Vagina (tissue), 2 donors: ENCODE measurements at regions not wholly inside any gene's neighbourhood (a gene's known extent, or its start where the extent isn't known, plus 50 kb on each side); places are given as distances from the start of the nearest gene placed in this dataset.

Experiments
- DNase-seq, 2 donors: peaks; one replicate each; pipeline ENCODE4 v3.0.0-alpha.2; 2017; ENCODE audit errors: extremely low spot score in 2 of 2
- H3K27ac ChIP-seq: fragments of 200-600 bp; sonication (generic); one replicate; pipeline ENCODE4 v1.5.1; 2019
- H3K27me3 ChIP-seq: fragments of 200-600 bp; sonication (generic); one replicate; pipeline ENCODE4 v1.5.1; 2019
- H3K36me3 ChIP-seq, 2 donors: fragments of 200-600 bp; sonication (generic); one replicate each; pipeline ENCODE4 v1.5.1; 2017 to 2019
- H3K4me1 ChIP-seq: fragments of 200-600 bp; sonication (generic); one replicate; pipeline ENCODE4 v1.5.1; 2019
- H3K4me3 ChIP-seq, 2 donors: fragments of 200-600 bp; sonication (generic); 1 replicate in 1 of 2; 2 replicates in 1 of 2; pipeline ENCODE4 v1.5.1; 2016 to 2019
- H3K9me3 ChIP-seq: fragments of 200-600 bp; sonication (generic); one replicate; pipeline ENCODE4 v1.5.1; 2019
- CTCF ChIP-seq, 3 experiments: fragments of 450-650 bp in 2 of 3; fragments of 200-600 bp in 1 of 3; sonication (generic) in 1 of 3; IDR thresholded peaks; one replicate each; pipeline ENCODE4 v1.5.1; 2017 to 2019; ENCODE audit warnings: antibody characterized with exemption in 3 of 3, mild to moderate bottlenecking in 2 of 3, moderate library complexity in 2 of 3
- POLR2A ChIP-seq, 2 donors: fragments of 450-650 bp; IDR thresholded peaks; one replicate each; pipeline ENCODE4 v1.6.1; 2017; ENCODE audit warnings: antibody characterized with exemption in 2 of 2, mild to moderate bottlenecking in 2 of 2, moderate library complexity in 2 of 2
- POLR2AphosphoS5 ChIP-seq, 2 donors: sonication (generic); formaldehyde crosslinking; IDR thresholded peaks; one replicate each; pipeline ENCODE4 v1.9.0; 2017; ENCODE audit warnings: antibody characterized with exemption in 2 of 2, mild to moderate bottlenecking in 2 of 2, low read depth in 1 of 2; ENCODE audit not compliant: insufficient read depth in 1 of 2
- intact Hi-C: fragments of 100-400 bp; cut with DNase I; formaldehyde crosslinking; loops from one replicate; pipeline ENCODE4 v1.15.1; 2023

DNA sequence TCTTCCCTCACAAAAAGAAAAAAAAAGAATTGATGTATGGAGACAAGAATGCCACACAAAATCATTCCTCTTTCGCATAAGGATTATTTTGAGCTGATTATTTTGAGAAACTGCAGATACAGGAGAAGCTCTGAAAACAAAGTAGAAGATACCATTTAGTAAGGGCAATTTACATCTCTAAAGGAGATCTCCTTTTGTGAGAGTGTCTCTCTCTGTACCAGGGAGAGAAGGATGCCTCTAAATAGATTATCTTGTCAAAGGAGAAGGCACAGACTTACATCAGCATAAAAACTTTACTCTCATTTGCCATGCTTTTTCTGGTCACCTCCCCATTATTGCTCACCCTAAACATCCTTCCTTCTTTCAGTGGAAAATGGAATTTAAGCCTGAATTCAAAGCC lies 747.9 kb upstream of the COBL start:
- H3K27me3 ChIP-seq: no peaks in the 10 kb centered on the region
- H3K36me3 ChIP-seq: no peaks in the 10 kb centered on the region
- H3K9me3 ChIP-seq: no peaks in the 10 kb centered on the region
- no peak overlapping the region for H3K4me3 ChIP-seq
- no peak for TF ChIP-seq CTCF (IDR thresholded peaks at IDR 0.05)
- no peak for TF ChIP-seq POLR2A (IDR thresholded peaks at IDR 0.05)
- TF ChIP-seq POLR2AphosphoS5 (IDR thresholded peaks at IDR 0.05; ENCODE audit: insufficient read depth in 1 of 2, low read depth in 1 of 2): no peak
- intact Hi-C loops: no loop called here
- H3K27ac ChIP-seq: no peak overlapping the region
- DNase-seq: no peak
- no peaks in the 10 kb centered on the region for H3K4me1 ChIP-seq

- Histone ChIP-seq H3K36me3 (no peaks in the 10 kb centered on the region), H3K27me3 (no peaks in the 10 kb centered on the region), H3K9me3 (no peaks in the 10 kb centered on the region), H3K4me1 (no peaks in the 10 kb centered on the region), H3K4me3 (no peak overlapping the region), H3K27ac (no peak overlapping the region)
- TF ChIP-seq POLR2A (IDR thresholded peaks at IDR 0.05) (no peak), POLR2AphosphoS5 (IDR thresholded peaks at IDR 0.05; ENCODE audit: insufficient read depth in 1 of 2, low read depth in 1 of 2) (no peak), CTCF (IDR thresholded peaks at IDR 0.05) (no peak)
- DNase-seq: no peak
- intact Hi-C loops: no loop called here
Observed at GRCh38 chr7:52061666-52062065, 745.1 kb upstream of the COBL start.

- intact Hi-C loops: no loop called here
- H3K4me1 ChIP-seq: no peaks in the 10 kb centered on the region
- no peaks in the 10 kb centered on the region for H3K27me3 ChIP-seq
- no peak overlapping the region for H3K4me3 ChIP-seq
- no peak for DNase-seq
- no peaks in the 10 kb centered on the region for H3K9me3 ChIP-seq
- H3K27ac ChIP-seq: no peak overlapping the region
- TF ChIP-seq CTCF (IDR thresholded peaks at IDR 0.05) (no peak), POLR2A (IDR thresholded peaks at IDR 0.05) (no peak), POLR2AphosphoS5 (IDR thresholded peaks at IDR 0.05; ENCODE audit: insufficient read depth in 1 of 2, low read depth in 1 of 2) (no peak)
- no peaks in the 10 kb centered on the region for H3K36me3 ChIP-seq
Observed at GRCh38 chr7:52053525-52053924, 736.9 kb upstream of the COBL start.

- DNase-seq: no peak
- Histone ChIP-seq H3K4me3 (no peak overlapping the region), H3K4me1 (no peaks in the 10 kb centered on the region), H3K36me3 (no peaks in the 10 kb centered on the region), H3K27me3 (no peaks in the 10 kb centered on the region), H3K9me3 (no peaks in the 10 kb centered on the region), H3K27ac (no peak overlapping the region)
- TF ChIP-seq CTCF (IDR thresholded peaks at IDR 0.05) (no peak), POLR2A (IDR thresholded peaks at IDR 0.05) (no peak)
- intact Hi-C loops: no loop called here
Observed at GRCh38 chr7:52030722-52031121, 714.1 kb upstream of the COBL start.

DNA sequence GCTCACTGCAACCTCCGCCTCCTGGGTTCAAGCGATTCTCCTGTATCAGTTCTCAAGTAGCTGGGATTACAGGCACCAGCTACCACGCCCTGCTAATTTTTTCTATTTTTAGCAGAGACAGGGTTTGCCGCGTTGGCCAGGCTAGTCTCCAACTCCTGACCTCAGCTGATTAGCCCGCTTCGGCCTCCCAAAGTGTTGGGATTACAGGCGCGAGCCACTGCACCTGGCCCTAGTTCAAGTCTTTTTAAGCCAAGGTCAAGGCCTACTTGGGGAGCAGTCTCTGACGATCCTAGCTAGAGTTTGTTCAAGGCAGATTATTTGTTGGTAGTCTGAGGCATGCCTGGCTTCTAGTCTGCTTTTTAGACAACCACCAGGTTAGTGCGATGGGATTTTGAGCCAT lies 709.5 kb upstream of the COBL start:
- H3K27ac ChIP-seq: no peak overlapping the region
- no peaks in the 10 kb centered on the region for H3K4me1 ChIP-seq
- DNase-seq: no peak
- H3K27me3 ChIP-seq: no peaks in the 10 kb centered on the region
- TF ChIP-seq POLR2A (IDR thresholded peaks at IDR 0.05) (no peak), POLR2AphosphoS5 (IDR thresholded peaks at IDR 0.05; ENCODE audit: insufficient read depth in 1 of 2, low read depth in 1 of 2) (no peak), CTCF (IDR thresholded peaks at IDR 0.05) (no peak)
- H3K36me3 ChIP-seq: no peaks in the 10 kb centered on the region
- intact Hi-C loops: no loop called here
- no peaks in the 10 kb centered on the region for H3K9me3 ChIP-seq
- no peak overlapping the region for H3K4me3 ChIP-seq
